Activated CD8-positive, alpha-beta memory T cell treated with anti-CD3 and anti-CD28 coated beads for 24 hours (primary cell): ENCODE measurements at regions not wholly inside any gene's neighbourhood (a gene's known extent, or its start where the extent isn't known, plus 50 kb on each side); places are given as distances from the start of the nearest gene placed in this dataset.
"Not testable (repeated sequence)": the region's sequence is repeated elsewhere in the genome, so short reads cannot be mapped to it uniquely, and the experiment has no call there.

Experiments used
- DNase-seq: peaks from one replicate; pipeline ENCODE4 v3.0.0-alpha.2; 2020

- DNase-seq, result not testable (repeated sequence)
These were observed 283.4 kb upstream of the SEMA6A start for GRCh38 chr5:116858020-116858419.

GRCh38 chr5:116856271-116856670 lies 281.6 kb upstream of the SEMA6A start:
- DNase-seq, result no peak

- DNase-seq, result no peak
These were observed 279.4 kb upstream of the SEMA6A start for GRCh38 chr5:116853992-116854391.

GRCh38 chr5:116848954-116849581 lies 274.4 kb upstream of the SEMA6A start:
- DNase-seq, result no peak

GRCh38 chr5:116847960-116848359 lies 273.3 kb upstream of the SEMA6A start:
- DNase-seq, result no peak

GRCh38 chr5:116844015-116844414 lies 269.4 kb upstream of the SEMA6A start:
- no peak for DNase-seq

- no peak for DNase-seq
These were observed 267.9 kb upstream of the SEMA6A start for GRCh38 chr5:116842514-116842961.

GRCh38 chr5:116841734-116842133 lies 267.1 kb upstream of the SEMA6A start:
- no peak for DNase-seq

GRCh38 chr5:116838011-116838536 lies 263.5 kb upstream of the SEMA6A start:
- DNase-seq, result no peak

- no peak for DNase-seq
These were observed 260.3 kb upstream of the SEMA6A start for GRCh38 chr5:116834796-116835515.

GRCh38 chr5:116830079-116830478 lies 255.5 kb upstream of the SEMA6A start:
- DNase-seq, result no peak

GRCh38 chr5:116827078-116827477 lies 252.5 kb upstream of the SEMA6A start:
- no peak for DNase-seq

GRCh38 chr5:116825486-116825885 lies 250.9 kb upstream of the SEMA6A start:
- no peak for DNase-seq

GRCh38 chr5:116824751-116825438 lies 250.3 kb upstream of the SEMA6A start:
- DNase-seq, result no peak

GRCh38 chr5:116814626-116815385 lies 240.2 kb upstream of the SEMA6A start:
- DNase-seq, result no peak

GRCh38 chr5:116813906-116814305 lies 239.3 kb upstream of the SEMA6A start:
- DNase-seq, result no peak

- DNase-seq, result no peak
These were observed 238.7 kb upstream of the SEMA6A start for GRCh38 chr5:116813356-116813755.

GRCh38 chr5:116810951-116811350 lies 236.3 kb upstream of the SEMA6A start:
- DNase-seq, result no peak

GRCh38 chr5:116806836-116807235 lies 232.2 kb upstream of the SEMA6A start:
- no peak for DNase-seq

- DNase-seq, result no peak
These were observed 224.8 kb upstream of the SEMA6A start for GRCh38 chr5:116799401-116799800.

GRCh38 chr5:116795189-116795588 lies 220.6 kb upstream of the SEMA6A start:
- no peak for DNase-seq

- no peak for DNase-seq
These were observed 214.9 kb upstream of the SEMA6A start for GRCh38 chr5:116789522-116789921.

GRCh38 chr5:116788851-116789403 lies 214.3 kb upstream of the SEMA6A start:
- no peak for DNase-seq
